Endodermal cell (in vitro differentiated cells): ENCODE measurements at regions not wholly inside any gene's neighbourhood (a gene's known extent, or its start where the extent isn't known, plus 50 kb on each side); places are given as distances from the start of the nearest gene placed in this dataset.

Experiments
- DNase-seq: peaks from one replicate; pipeline ENCODE4 v3.0.0-alpha.2; 2017
- H3K27ac ChIP-seq: 2 replicates; pipeline ENCODE4 v1.5.1; 2013; ENCODE audit warnings: mild to moderate bottlenecking, low read depth, low read length, moderate library complexity
- H3K27me3 ChIP-seq: 2 replicates; pipeline ENCODE4 v1.6.1; 2013; ENCODE audit warnings: mild to moderate bottlenecking, low read length, moderate library complexity; ENCODE audit not compliant: insufficient read depth, control insufficient read depth, poor library complexity, severe bottlenecking
- H3K36me3 ChIP-seq: 2 replicates; pipeline ENCODE4 v1.7.0; 2013; ENCODE audit warnings: mild to moderate bottlenecking, low read length, moderate library complexity; ENCODE audit not compliant: control insufficient read depth, insufficient read depth
- H3K4me1 ChIP-seq: one replicate; pipeline ENCODE4 v1.7.0; 2013; ENCODE audit warnings: low read length; ENCODE audit not compliant: control insufficient read depth, insufficient read depth
- H3K4me3 ChIP-seq: 2 replicates; pipeline ENCODE4 v1.5.1; 2013; ENCODE audit warnings: mild to moderate bottlenecking, low read length, moderate library complexity
- H3K9ac ChIP-seq: 2 replicates; pipeline ENCODE4 v1.6.1; 2013; ENCODE audit warnings: mild to moderate bottlenecking, low read length, moderate library complexity; ENCODE audit not compliant: poor library complexity, severe bottlenecking; ENCODE audit errors: extremely low read depth
- H3K9me3 ChIP-seq: 2 replicates; pipeline ENCODE4 v1.6.1; 2013; ENCODE audit warnings: mild to moderate bottlenecking, low read length, moderate library complexity; ENCODE audit not compliant: control insufficient read depth
- H3K27ac Mint-ChIP-seq: 2 replicates; pipeline ENCODE4 v1.8.0; 2020; ENCODE audit warnings: mixed read lengths
- H3K27me3 Mint-ChIP-seq: 2 replicates; pipeline ENCODE4 v1.8.0; 2021; ENCODE audit warnings: mild to moderate bottlenecking, mixed read lengths; ENCODE audit not compliant: insufficient read depth
- H3K36me3 Mint-ChIP-seq: 2 replicates; pipeline ENCODE4 v1.8.0; 2020; ENCODE audit warnings: low read depth, mixed read lengths
- H3K4me1 Mint-ChIP-seq: 2 replicates; pipeline ENCODE4 v1.8.0; 2020; ENCODE audit warnings: mixed read lengths
- H3K4me3 Mint-ChIP-seq: 2 replicates; pipeline ENCODE4 v1.8.0; 2020; ENCODE audit warnings: mild to moderate bottlenecking, moderate library complexity, mixed read lengths
- H3K9me3 Mint-ChIP-seq: 2 replicates; pipeline ENCODE4 v1.8.0; 2020; ENCODE audit warnings: mild to moderate bottlenecking, mixed read lengths
- CTCF ChIP-seq: fragments of 200-600 bp; sonication (generic); conservative IDR thresholded peaks from 2 replicates; pipeline ENCODE4 v1.5.0; 2021; ENCODE audit warnings: antibody characterized with exemption, mild to moderate bottlenecking
- WGBS, 2 experiments: methylation state at CpG; one replicate each; pipeline versions ENCODE4 v1.1.5 to v1.1.7; 2013; ENCODE audit warnings: missing lambda C conversion rate in 2 of 2, mixed read lengths in 1 of 2; ENCODE audit not compliant: insufficient coverage in 1 of 2, insufficient read length in 1 of 2; 5-methylcytosine and 5-hydroxymethylcytosine counted together

- Mint-ChIP-seq H3K4me3 (no peak overlapping the region), H3K9me3 (no peaks in the 10 kb centered on the region), H3K27ac (no peak overlapping the region), H3K27me3 (no peaks in the 10 kb centered on the region), H3K4me1 (peaks cover 14% of the 10 kb centered on the region), H3K36me3 (no peaks in the 10 kb centered on the region)
- Histone ChIP-seq H3K27me3 (no peaks in the 10 kb centered on the region), H3K4me1 (peaks cover 7% of the 10 kb centered on the region), H3K9me3 (no peaks in the 10 kb centered on the region), H3K9ac (no peak overlapping the region), H3K4me3 (no peak overlapping the region), H3K27ac (no peak overlapping the region), H3K36me3 (no peaks in the 10 kb centered on the region)
- no peak for DNase-seq
- TF ChIP-seq CTCF, result no peak
These were observed 83.7 kb upstream of the ARHGEF3 start for GRCh38 chr3:56885453-56885852.

- TF ChIP-seq CTCF, result no peak
- H3K4me3 Mint-ChIP-seq, result no peak overlapping the region
- no peak overlapping the region for H3K27ac Mint-ChIP-seq
- H3K27me3 Mint-ChIP-seq, result no peaks in the 10 kb centered on the region
- H3K9me3 Mint-ChIP-seq, result no peaks in the 10 kb centered on the region
- no peak for DNase-seq
- Histone ChIP-seq H3K27me3 (no peaks in the 10 kb centered on the region), H3K9me3 (no peaks in the 10 kb centered on the region), H3K36me3 (no peaks in the 10 kb centered on the region), H3K9ac (no peak overlapping the region), H3K27ac (no peak overlapping the region), H3K4me1 (peaks cover 6% of the 10 kb centered on the region), H3K4me3 (no peak overlapping the region)
- WGBS, 2 experiments, result 75 to 79% methylated on average over 6 to 7 of the region's 7 CpGs
- H3K4me1 Mint-ChIP-seq, result peaks cover 12% of the 10 kb centered on the region
- no peaks in the 10 kb centered on the region for H3K36me3 Mint-ChIP-seq
These were observed 82.6 kb upstream of the ARHGEF3 start for GRCh38 chr3:56884387-56884786.

GRCh38 chr3:56883828-56884227 is 82.1 kb upstream of the ARHGEF3 start:
- Histone ChIP-seq H3K36me3 (no peaks in the 10 kb centered on the region), H3K9me3 (no peaks in the 10 kb centered on the region), H3K27me3 (no peaks in the 10 kb centered on the region), H3K9ac (no peak overlapping the region), H3K4me3 (no peak overlapping the region), H3K27ac (no peak overlapping the region), H3K4me1 (peaks cover 6% of the 10 kb centered on the region)
- Mint-ChIP-seq H3K4me3 (no peak overlapping the region), H3K36me3 (no peaks in the 10 kb centered on the region), H3K27ac (no peak overlapping the region), H3K27me3 (no peaks in the 10 kb centered on the region), H3K9me3 (no peaks in the 10 kb centered on the region), H3K4me1 (peaks cover 7% of the 10 kb centered on the region)
- TF ChIP-seq CTCF, result no peak
- DNase-seq, result no peak
